Thyroid gland (tissue), 4 donors: ENCODE measurements at regions not wholly inside any gene's neighbourhood (a gene's known extent, or its start where the extent isn't known, plus 50 kb on each side); places are given as distances from the start of the nearest gene placed in this dataset.

Source experiments
- CTCF ChIP-seq, 6 experiments: fragments of 200-600 bp in 3 of 6; fragments of 450-650 bp in 3 of 6; sonication (generic) in 3 of 6; IDR thresholded peaks; one replicate each; pipeline ENCODE4 v1.5.1; 2016 to 2019; ENCODE audit warnings: antibody characterized with exemption in 6 of 6, mild to moderate bottlenecking in 2 of 6, inconsistent platforms in 1 of 6, moderate library complexity in 1 of 6
- POLR2A ChIP-seq, 2 donors: fragments of 450-650 bp; IDR thresholded peaks; one replicate each; pipeline ENCODE4 v1.6.1; 2017; ENCODE audit warnings: antibody characterized with exemption in 2 of 2, mild to moderate bottlenecking in 2 of 2, moderate library complexity in 1 of 2

- no peak for TF ChIP-seq CTCF (IDR thresholded peaks at IDR 0.05)
- TF ChIP-seq POLR2A (IDR thresholded peaks at IDR 0.05), result no peak
These were observed 62.1 kb upstream of the CNIH3 start for GRCh38 chr1:224554056-224554455.
